HFFc6 (cell line): ENCODE measurements at regions not wholly inside any gene's neighbourhood (a gene's known extent, or its start where the extent isn't known, plus 50 kb on each side); places are given as distances from the start of the nearest gene placed in this dataset.

Experiments
- DNase-seq: peaks from one replicate; pipeline ENCODE4 v3.0.0-alpha.2; 2018
- H3K27ac Mint-ChIP-seq: 2 replicates; pipeline ENCODE4 v1.8.0; 2020; ENCODE audit warnings: mild to moderate bottlenecking, mixed read lengths
- H3K27me3 Mint-ChIP-seq: 2 replicates; pipeline ENCODE4 v1.8.0; 2021; ENCODE audit warnings: mild to moderate bottlenecking, moderate library complexity, mixed read lengths; ENCODE audit not compliant: insufficient read depth
- H3K36me3 Mint-ChIP-seq: 2 replicates; pipeline ENCODE4 v1.8.0; 2021; ENCODE audit warnings: low read depth, mixed read lengths
- H3K4me1 Mint-ChIP-seq: 2 replicates; pipeline ENCODE4 v1.8.0; 2020; ENCODE audit warnings: low read depth, mixed read lengths
- H3K4me3 Mint-ChIP-seq: 2 replicates; pipeline ENCODE4 v1.8.0; 2020; ENCODE audit warnings: mild to moderate bottlenecking, moderate library complexity, mixed read lengths
- H3K9me3 Mint-ChIP-seq: 2 replicates; pipeline ENCODE4 v1.8.0; 2020; ENCODE audit warnings: mild to moderate bottlenecking, mixed read lengths
- CTCF ChIP-seq: fragments of 200-600 bp; sonication (generic); IDR thresholded peaks from 2 replicates; pipeline ENCODE4 v1.5.0; 2021; ENCODE audit warnings: antibody characterized with exemption, mild to moderate bottlenecking

- H3K4me1 Mint-ChIP-seq: no peaks in the 10 kb centered on the region
- no peak overlapping the region for H3K4me3 Mint-ChIP-seq
- TF ChIP-seq CTCF: no peak
- H3K36me3 Mint-ChIP-seq: no peaks in the 10 kb centered on the region
- H3K27me3 Mint-ChIP-seq: no peaks in the 10 kb centered on the region
- no peaks in the 10 kb centered on the region for H3K9me3 Mint-ChIP-seq
- no peak for DNase-seq
- no peak overlapping the region for H3K27ac Mint-ChIP-seq
Observed at GRCh38 chr1:83773059-83773458, 225.9 kb downstream of the TTLL7 start.

GRCh38 chr1:83770319-83770661 is 228.6 kb downstream of the TTLL7 start:
- no peak overlapping the region for H3K27ac Mint-ChIP-seq
- H3K4me3 Mint-ChIP-seq: no peak overlapping the region
- H3K36me3 Mint-ChIP-seq: no peaks in the 10 kb centered on the region
- H3K4me1 Mint-ChIP-seq: no peaks in the 10 kb centered on the region
- DNase-seq: no peak
- no peaks in the 10 kb centered on the region for H3K9me3 Mint-ChIP-seq
- no peak for TF ChIP-seq CTCF
- H3K27me3 Mint-ChIP-seq: no peaks in the 10 kb centered on the region; the same call in 1 of the 2 replicates

GRCh38 chr1:83769594-83770318 is 229.2 kb downstream of the TTLL7 start:
- Mint-ChIP-seq H3K4me1 (no peaks in the 10 kb centered on the region), H3K9me3 (no peaks in the 10 kb centered on the region), H3K4me3 (no peak overlapping the region), H3K27ac (no peak overlapping the region), H3K36me3 (no peaks in the 10 kb centered on the region), H3K27me3 (no peaks in the 10 kb centered on the region; the same call in 1 of the 2 replicates)
- no peak for TF ChIP-seq CTCF
- DNase-seq: no peak

GRCh38 chr1:83769072-83769471 is 229.9 kb downstream of the TTLL7 start:
- H3K36me3 Mint-ChIP-seq: no peaks in the 10 kb centered on the region
- H3K27ac Mint-ChIP-seq: no peak overlapping the region

GRCh38 chr1:83766241-83766691 is 232.7 kb downstream of the TTLL7 start:
- Mint-ChIP-seq H3K9me3 (no peaks in the 10 kb centered on the region), H3K27me3 (peaks cover 4% of the 10 kb centered on the region), H3K4me3 (no peak overlapping the region), H3K4me1 (no peaks in the 10 kb centered on the region), H3K27ac (no peak overlapping the region), H3K36me3 (no peaks in the 10 kb centered on the region)
- no peak for TF ChIP-seq CTCF
- no peak for DNase-seq

More at GRCh38 chr1:83769072-83769471, 229.9 kb downstream of the TTLL7 start:
- H3K9me3 Mint-ChIP-seq: no peaks in the 10 kb centered on the region
- no peaks in the 10 kb centered on the region for H3K4me1 Mint-ChIP-seq
- no peak for TF ChIP-seq CTCF
- H3K27me3 Mint-ChIP-seq: no peaks in the 10 kb centered on the region; the same call in 1 of the 2 replicates
- no peak overlapping the region for H3K4me3 Mint-ChIP-seq
- no peak for DNase-seq
